ENCODE measurements at regions not wholly inside any gene's neighbourhood (a gene's known extent, or its start where the extent isn't known, plus 50 kb on each side); places are given as distances from the start of the nearest gene placed in this dataset.

DNA sequence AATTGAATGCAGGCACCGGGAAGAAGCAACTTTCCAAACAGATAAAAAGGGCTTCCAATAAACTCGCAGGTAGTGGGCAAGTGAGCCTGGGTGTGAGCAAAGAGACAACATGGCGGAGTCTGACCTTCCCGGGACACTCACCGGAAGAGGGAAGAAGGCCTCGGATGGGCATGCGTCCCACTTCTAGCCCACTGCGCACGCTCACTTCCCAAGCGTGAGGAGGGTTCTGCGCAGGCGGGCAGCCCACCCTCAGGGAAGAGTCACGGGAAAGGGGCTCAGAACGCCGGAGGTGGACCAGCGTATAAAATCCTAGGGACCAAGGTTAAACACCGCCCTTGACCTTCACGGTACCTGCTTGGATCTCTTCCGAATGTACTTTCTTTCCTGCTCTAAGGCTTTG lies 95.5 kb upstream of the AFDN start:
- H3K4me1 ChIP-seq (ENCODE audit: insufficient read depth, low read length) = no peaks in the 10 kb centered on the region
- no peaks in the 10 kb centered on the region for H3K9me3 ChIP-seq (ENCODE audit: control insufficient read depth, insufficient read depth, low read length)
- H3K36me3 ChIP-seq (ENCODE audit: insufficient read depth, low read length) = no peaks in the 10 kb centered on the region
- H3K9ac ChIP-seq (ENCODE audit: low read depth, low read length) = no peak overlapping the region

DNA sequence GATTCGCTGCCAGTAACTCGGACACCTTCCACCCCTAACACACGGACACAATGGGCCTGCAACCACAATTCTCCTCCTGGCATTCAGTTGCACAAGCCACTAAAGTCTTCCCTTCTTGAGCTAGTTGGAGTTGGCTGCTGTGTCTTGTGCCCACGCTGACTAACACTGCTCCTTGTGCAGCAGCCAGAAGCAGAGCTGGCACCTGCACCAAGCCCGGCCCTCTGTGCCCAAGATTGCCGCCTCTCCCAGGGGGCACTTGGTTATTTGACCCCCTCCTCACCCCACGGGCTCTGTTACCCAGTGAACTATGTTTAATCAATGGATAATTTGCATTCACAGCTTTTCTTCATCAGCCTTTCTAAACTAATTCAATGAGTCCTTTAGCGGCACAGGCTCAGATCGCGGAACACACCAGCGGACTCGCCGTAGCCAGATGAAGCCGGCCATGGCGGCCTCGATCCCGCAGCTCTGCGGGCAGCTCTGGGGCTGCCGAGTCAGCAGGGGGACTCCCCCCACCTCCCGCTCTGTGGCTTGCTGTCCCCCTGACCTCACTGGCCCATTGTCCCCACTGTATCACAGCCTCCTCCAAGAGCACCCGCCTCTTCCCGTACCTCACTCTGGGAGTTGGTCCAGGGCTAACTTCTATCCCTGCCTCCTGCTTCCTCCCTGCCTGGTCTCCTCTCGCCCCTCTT lies 94.8 kb upstream of the AFDN start:
- H3K9me3 ChIP-seq (ENCODE audit: control insufficient read depth, insufficient read depth, low read length) = no peaks in the 10 kb centered on the region
- no peak overlapping the region for H3K9ac ChIP-seq (ENCODE audit: low read depth, low read length)
- no peaks in the 10 kb centered on the region for H3K36me3 ChIP-seq (ENCODE audit: insufficient read depth, low read length)
- H3K4me1 ChIP-seq (ENCODE audit: insufficient read depth, low read length) = no peaks in the 10 kb centered on the region

DNA sequence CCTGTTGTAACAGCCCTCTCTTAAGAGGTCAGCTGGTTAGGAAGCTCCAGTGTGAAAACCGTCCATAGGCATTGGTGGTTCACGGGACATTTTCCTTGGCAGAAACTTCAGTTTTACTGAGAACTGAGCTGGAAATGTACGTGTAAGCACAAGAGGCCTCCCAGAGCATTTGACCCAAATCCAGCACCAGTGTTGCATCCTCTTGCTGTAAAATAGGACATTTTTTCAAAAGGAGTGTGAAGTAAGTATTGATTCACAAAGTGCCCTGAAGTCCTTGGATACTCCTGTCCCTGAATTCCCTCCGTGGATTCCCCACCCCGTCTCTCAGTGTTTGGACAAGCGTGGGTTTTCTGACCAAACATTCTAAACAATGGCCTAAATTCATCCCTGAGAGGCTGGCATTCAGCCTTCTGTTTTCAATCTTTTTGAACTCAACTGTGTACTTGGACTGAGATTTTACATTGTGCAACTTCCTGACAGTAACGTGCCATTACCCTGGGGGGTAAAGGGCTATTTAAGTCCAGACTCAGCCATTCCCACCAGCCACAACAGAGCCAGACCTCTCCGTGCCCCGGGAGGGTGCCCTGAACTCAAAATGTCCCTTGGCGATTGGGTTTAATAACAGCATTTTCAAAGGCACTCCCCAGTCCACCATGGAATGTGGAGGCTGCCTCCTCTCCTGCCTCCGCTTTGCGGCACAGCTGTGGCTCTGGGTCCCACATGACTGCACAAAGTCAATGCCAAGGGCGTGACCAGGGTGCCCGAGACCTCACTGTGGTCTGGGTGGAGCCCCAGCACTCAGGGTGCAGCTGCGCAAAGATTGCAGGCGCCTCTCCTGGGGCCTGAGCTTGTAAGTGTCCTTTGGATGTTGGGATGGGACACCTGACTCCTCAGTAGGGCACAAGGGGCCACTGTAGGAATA lies 92.7 kb upstream of the AFDN start:
- H3K9ac ChIP-seq (ENCODE audit: low read depth, low read length) = no peak overlapping the region

DNA sequence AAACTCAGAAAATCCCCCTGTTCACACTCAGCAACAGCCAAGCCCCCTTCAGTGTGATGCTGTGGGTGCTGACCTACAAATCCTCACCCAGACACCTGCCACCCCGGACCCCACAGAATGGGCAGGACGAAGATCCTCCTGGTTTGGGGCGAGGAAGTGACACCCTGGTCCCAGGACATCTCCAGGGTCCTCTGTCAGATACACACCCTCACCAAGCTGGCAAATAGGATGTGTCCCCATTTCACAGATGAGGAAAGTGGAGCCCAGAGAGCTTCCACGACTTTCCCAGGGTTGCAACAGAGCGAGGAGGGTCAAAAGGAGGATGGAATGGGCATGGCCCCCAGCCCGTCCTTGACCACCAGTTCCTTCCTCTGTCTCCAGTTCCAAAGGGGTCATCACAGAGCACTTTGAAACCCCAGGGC lies 92.0 kb upstream of the AFDN start:
- Histone ChIP-seq H3K9me3 (ENCODE audit: control insufficient read depth, insufficient read depth, low read length) (no peaks in the 10 kb centered on the region), H3K4me1 (ENCODE audit: insufficient read depth, low read length) (no peaks in the 10 kb centered on the region), H3K9ac (ENCODE audit: low read depth, low read length) (no peak overlapping the region), H3K36me3 (ENCODE audit: insufficient read depth, low read length) (no peaks in the 10 kb centered on the region)

More for the DNA sequence above, 92.7 kb upstream of the AFDN start:
- Histone ChIP-seq H3K9me3 (ENCODE audit: control insufficient read depth, insufficient read depth, low read length) (no peaks in the 10 kb centered on the region), H3K36me3 (ENCODE audit: insufficient read depth, low read length) (no peaks in the 10 kb centered on the region), H3K4me1 (ENCODE audit: insufficient read depth, low read length) (no peaks in the 10 kb centered on the region)

DNA sequence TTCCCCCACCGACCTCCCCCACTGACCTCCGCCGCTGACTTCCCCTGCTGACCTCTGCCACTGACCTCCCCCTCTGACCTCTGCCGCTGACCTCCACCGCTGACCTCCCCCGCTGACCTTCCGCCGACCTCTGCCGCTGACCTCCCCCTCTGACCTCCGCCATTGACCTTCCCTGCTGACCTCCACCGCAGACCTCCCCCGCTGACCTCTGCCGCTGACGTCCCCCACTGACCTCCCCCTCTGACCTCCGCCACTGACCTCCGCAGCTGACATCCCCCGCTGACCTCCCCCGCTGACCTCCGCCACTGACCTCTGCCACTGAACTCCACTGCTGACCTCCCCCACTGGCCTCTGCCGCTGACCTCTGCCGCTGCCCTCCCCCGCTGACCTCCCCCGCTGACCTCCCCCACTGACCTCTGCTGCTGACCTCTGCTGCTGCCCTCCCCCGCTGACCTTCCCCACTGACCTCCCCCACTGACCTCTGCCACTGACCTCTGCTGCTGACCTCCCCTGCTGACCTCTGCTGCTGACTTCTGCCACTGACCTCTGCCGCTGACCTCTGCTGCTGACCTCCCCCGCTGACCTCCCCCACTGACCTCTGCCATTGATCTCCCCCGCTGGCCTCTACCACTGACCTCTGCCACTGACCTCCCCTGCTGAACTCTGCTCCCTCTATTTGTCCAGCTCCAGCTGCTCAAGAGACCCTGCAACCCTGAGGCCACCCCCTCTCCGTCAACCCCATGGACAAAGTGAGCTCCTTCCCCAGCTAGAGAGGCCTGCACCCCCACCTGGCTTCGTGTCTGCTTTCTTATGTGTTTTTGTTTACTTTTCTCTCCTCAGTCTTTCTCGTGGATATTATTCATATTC lies 91.4 kb upstream of the AFDN start:
- H3K36me3 ChIP-seq (ENCODE audit: insufficient read depth, low read length) = no peaks in the 10 kb centered on the region
- H3K9me3 ChIP-seq (ENCODE audit: control insufficient read depth, insufficient read depth, low read length) = no peaks in the 10 kb centered on the region
- H3K9ac ChIP-seq (ENCODE audit: low read depth, low read length) = no peak overlapping the region
- no peaks in the 10 kb centered on the region for H3K4me1 ChIP-seq (ENCODE audit: insufficient read depth, low read length)

DNA sequence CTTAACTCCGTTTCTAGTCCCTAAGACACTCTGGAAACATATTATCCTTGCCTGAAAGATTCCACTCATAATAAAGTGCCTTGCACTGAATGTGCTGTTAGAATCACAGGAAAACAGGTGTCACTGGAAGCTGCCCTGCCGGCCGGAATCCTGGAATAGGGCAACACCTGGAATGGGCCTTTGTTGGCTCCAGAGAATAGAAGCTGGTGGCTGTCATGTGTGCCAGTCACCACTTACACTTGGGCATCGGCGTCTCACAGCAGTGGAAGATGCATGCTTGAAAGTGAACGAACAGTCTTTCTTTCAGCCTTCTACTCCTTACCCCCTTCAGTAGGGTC lies 90.8 kb upstream of the AFDN start:
- H3K9ac ChIP-seq (ENCODE audit: low read depth, low read length) = no peak overlapping the region
- H3K9me3 ChIP-seq (ENCODE audit: control insufficient read depth, insufficient read depth, low read length) = no peaks in the 10 kb centered on the region
- H3K36me3 ChIP-seq (ENCODE audit: insufficient read depth, low read length) = no peaks in the 10 kb centered on the region
- no peaks in the 10 kb centered on the region for H3K4me1 ChIP-seq (ENCODE audit: insufficient read depth, low read length)

DNA sequence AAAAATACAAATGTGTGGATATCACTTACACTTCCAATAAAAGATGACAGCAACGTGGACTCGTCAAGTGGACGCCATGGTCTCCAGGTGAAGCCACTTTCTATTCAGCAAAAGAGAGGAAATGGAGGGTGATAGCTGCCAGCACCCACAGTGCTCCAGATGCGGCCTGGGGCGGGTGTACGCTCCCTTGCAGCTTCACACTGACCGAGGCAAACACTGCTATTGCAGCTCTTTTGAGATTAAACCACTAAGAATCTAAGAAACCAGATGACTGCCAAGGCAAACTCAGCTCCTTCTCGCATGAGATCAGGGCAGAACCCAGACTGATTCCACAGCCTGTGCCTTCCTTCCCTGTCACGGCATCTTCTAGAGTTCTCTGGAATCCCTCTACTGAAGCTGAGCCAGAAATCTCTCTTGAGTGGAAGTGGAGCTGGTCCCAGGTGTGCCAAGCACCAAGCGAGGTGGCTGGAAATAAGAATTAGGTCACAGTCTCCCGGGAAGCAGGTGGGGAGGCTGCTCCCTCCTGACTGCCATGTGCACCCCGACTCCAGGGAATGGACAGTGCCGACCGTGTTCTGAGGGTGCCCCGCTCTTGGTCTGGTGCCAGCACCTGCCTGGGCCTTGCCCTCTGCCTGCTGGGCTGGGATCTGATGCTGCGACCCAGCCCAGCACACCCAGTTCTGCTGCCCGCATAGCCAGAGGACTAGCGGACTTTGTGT lies 90.1 kb upstream of the AFDN start:
- no peaks in the 10 kb centered on the region for H3K4me1 ChIP-seq (ENCODE audit: insufficient read depth, low read length)

DNA sequence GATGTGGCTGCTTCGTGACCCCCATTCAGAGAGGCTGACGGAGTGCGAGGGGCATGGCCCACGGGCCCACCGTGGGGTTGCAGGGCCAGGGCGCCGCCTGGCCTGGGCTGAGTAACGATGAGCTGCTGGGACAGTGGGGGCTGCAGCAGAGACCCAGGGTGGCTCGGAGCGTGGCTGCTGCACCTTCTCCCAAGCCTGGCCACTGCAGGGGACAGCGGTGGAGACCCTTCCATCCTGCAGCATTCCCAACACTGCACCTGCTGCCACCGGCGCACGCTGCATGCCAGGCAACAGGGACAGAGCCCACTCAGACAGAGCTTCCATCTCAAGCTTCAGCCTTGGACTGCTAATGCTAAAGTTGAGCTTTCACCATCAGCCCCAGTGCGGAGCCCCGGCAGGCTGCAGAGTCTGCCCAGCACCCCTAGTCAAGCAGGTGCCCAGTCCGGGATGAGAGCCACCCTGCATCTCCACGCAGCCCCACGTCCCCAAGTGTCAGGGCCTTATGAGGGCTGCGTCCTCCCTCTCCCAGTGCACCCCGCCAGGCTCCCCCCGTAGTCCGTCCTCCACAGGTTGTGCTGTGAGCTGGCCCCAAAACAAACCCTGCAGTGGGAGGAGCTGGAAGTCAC lies 89.4 kb upstream of the AFDN start:
- no peaks in the 10 kb centered on the region for H3K36me3 ChIP-seq (ENCODE audit: insufficient read depth, low read length)
- H3K9me3 ChIP-seq (ENCODE audit: control insufficient read depth, insufficient read depth, low read length) = no peaks in the 10 kb centered on the region
- H3K9ac ChIP-seq (ENCODE audit: low read depth, low read length) = no peak overlapping the region
- H3K4me1 ChIP-seq (ENCODE audit: insufficient read depth, low read length) = no peaks in the 10 kb centered on the region

More for the DNA sequence above, 90.1 kb upstream of the AFDN start:
- Histone ChIP-seq H3K9me3 (ENCODE audit: control insufficient read depth, insufficient read depth, low read length) (no peaks in the 10 kb centered on the region), H3K9ac (ENCODE audit: low read depth, low read length) (no peak overlapping the region), H3K36me3 (ENCODE audit: insufficient read depth, low read length) (no peaks in the 10 kb centered on the region)

DNA sequence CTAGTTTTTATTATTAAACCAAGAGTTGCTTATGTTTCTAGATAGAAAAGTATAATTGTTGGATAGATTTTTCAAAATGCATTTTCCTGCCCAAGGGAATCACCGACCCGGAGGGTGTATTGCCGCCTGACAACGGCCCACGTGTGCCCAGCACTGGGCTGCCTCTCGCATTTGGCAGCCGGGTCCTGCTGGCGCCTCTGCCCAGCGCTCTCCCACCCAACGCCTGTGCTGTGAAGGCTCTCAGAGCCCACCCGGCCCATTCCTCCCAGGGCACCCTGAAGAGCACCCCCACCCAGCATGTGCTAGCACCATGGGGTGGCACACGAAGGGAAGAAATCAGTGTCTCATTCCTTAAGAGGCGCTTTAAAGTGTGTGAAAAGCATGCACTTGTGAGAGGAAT lies 88.3 kb upstream of the AFDN start:
- Histone ChIP-seq H3K9ac (ENCODE audit: low read depth, low read length) (no peak overlapping the region), H3K36me3 (ENCODE audit: insufficient read depth, low read length) (no peaks in the 10 kb centered on the region), H3K4me1 (ENCODE audit: insufficient read depth, low read length) (no peaks in the 10 kb centered on the region), H3K9me3 (ENCODE audit: control insufficient read depth, insufficient read depth, low read length) (no peaks in the 10 kb centered on the region)

DNA sequence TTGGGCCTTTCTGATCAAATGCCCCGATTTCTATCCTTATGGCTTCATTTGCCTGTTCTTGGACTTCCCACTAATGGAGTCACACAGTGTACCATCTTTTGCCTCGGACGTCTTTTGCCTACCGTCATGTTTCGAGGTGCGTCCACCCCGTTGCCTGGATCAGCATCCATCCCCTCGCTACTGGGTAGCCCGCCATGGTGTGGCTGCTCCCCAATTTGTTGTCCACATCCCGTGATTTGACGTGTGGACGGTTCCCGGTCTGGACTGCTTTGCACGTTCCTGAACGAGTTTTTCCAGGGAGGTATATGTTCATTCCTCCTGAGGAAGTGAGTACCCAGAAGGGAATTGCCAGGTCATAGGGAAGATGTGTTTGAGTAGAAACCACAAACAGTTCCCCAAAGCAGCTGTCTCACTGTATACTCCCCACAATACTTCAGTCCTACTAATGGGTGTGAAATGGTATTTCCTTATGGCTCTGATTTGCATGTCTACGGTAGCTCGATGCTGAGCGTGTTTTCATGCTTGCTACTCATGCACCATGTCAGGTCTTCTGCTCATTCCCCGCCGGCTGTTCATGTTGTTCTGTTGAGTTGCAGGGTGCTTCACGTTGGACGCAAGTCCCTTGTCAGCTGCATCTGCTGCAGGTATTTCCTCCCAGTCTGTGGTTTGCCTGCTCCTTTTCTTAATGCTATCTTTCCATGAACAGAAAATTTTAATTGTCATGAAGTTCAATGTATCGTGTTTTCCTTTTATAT lies 86.8 kb upstream of the AFDN start:
- Histone ChIP-seq H3K36me3 (ENCODE audit: insufficient read depth, low read length) (no peaks in the 10 kb centered on the region), H3K4me1 (ENCODE audit: insufficient read depth, low read length) (no peaks in the 10 kb centered on the region), H3K9me3 (ENCODE audit: control insufficient read depth, insufficient read depth, low read length) (peaks cover 5% of the 10 kb centered on the region), H3K9ac (ENCODE audit: low read depth, low read length) (no peak overlapping the region)

DNA sequence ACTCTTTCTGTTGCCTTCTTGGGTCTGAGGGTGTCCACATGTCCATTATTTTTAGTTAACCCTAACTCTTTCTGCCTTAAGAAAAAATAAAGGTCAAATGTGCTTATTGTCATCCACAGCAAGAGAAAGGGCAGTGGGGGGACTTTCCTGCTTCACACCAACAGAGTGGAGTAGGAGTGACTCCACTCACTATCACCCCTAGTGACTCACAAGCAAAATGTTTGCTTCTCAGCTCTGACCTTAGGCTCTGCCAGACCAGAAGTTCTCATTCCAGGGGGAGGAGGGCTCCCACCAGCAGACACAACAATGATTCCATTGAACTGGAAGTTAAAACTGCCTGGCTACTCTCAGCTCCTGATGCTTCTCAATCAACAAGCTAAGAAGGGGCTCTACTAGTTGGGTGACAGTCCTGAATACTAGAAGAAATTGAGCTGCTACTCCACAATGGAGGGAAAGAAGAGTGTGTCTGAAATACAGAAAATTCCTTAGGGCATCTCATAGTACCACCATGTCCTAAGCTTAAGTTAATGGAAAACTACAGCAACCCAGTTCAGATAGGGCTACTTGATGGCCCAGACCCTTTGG lies 83.9 kb upstream of the AFDN start:
- Histone ChIP-seq H3K9ac (ENCODE audit: low read depth, low read length) (no peak overlapping the region), H3K4me1 (ENCODE audit: insufficient read depth, low read length) (no peaks in the 10 kb centered on the region), H3K36me3 (ENCODE audit: insufficient read depth, low read length) (no peaks in the 10 kb centered on the region), H3K9me3 (ENCODE audit: control insufficient read depth, insufficient read depth, low read length) (peaks cover 5% of the 10 kb centered on the region)

DNA sequence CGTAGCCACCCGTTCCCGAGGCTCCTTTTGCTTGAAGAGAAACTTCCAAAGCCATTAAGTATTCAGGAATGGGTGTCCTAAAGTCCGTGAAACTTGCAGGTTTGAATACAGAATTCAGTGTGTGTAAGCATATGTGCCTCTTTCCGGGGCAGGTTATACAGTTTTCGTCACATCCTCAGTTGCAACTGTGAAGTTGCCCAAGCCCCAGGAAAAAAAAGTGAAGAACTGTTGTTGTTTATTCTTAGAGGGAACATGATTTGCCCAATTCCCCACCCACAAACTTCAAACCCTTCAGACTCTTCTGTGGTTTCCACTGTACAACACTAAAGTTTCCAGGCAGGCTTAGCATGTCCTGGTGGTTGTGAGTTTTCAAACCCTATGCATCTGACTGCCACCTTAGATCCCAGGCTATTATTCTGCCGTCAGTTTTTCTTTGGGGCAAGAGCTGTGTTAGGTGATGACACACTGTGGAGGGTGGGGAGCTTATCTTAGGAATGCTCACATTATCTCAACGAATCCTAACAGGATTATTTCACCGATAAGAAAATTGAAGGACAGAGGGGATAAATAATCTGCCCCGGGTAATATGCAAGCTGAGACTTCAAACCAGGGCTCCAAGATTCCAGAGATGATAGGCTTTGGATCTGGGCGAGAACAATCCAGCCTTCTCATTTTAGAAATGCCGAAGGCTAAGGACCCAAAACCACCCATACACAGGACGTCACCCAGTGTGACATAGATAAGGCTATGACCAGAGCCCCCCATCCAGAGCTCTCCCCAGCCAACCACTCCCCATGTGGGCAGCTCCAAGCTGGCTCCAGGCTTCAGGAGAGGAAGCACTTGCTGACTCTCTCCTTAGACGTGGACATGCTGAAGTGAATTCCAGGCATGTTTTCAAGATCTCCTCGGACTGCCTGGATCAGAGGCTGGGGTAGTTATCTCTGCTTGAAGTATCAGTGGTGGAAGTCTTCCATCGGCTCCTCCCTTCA lies 81.7 kb upstream of the AFDN start:
- Histone ChIP-seq H3K9ac (ENCODE audit: low read depth, low read length) (no peak overlapping the region), H3K9me3 (ENCODE audit: control insufficient read depth, insufficient read depth, low read length) (peaks cover 5% of the 10 kb centered on the region), H3K4me1 (ENCODE audit: insufficient read depth, low read length) (no peaks in the 10 kb centered on the region), H3K36me3 (ENCODE audit: insufficient read depth, low read length) (no peaks in the 10 kb centered on the region)

Measured in ES-I3 (cell line).